NB4 (cell line): ENCODE measurements at regions not wholly inside any gene's neighbourhood (a gene's known extent, or its start where the extent isn't known, plus 50 kb on each side); places are given as distances from the start of the nearest gene placed in this dataset.

Source experiments
- POLR2A ChIP-seq: IDR thresholded peaks from 2 replicates; pipeline ENCODE4 v1.6.1; 2011; ENCODE audit warnings: mild to moderate bottlenecking; ENCODE audit not compliant: insufficient read length; ENCODE audit errors: extremely low read depth
- TF ChIP-seq, protein P1 (sequence below): IDR thresholded peaks from one replicate; pipeline ENCODE4 v1.5.1; 2012; ENCODE audit warnings: low read depth, low read length

DNA sequence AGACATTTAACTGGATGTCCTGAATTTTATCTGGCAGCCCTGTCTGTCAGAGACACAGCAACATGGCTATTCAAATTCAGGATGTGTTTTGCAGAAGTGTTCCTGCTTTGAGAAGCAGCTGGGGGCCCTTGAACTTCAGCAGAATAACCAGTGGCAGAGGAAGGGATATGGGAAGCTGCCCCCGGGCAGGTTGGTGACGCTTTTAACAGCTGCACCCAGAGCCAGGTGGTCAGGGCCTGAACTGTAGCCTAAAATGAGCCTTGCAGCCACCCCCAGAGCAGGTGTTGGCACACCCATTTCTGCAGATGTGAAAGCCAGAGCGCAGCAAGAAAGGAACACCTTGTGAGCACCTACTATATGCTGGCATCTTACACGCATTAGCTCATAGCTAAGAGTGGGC is 128.7 kb upstream of the BOD1 start:
- TF ChIP-seq POLR2A: no peak
- TF ChIP-seq, protein P1, sequence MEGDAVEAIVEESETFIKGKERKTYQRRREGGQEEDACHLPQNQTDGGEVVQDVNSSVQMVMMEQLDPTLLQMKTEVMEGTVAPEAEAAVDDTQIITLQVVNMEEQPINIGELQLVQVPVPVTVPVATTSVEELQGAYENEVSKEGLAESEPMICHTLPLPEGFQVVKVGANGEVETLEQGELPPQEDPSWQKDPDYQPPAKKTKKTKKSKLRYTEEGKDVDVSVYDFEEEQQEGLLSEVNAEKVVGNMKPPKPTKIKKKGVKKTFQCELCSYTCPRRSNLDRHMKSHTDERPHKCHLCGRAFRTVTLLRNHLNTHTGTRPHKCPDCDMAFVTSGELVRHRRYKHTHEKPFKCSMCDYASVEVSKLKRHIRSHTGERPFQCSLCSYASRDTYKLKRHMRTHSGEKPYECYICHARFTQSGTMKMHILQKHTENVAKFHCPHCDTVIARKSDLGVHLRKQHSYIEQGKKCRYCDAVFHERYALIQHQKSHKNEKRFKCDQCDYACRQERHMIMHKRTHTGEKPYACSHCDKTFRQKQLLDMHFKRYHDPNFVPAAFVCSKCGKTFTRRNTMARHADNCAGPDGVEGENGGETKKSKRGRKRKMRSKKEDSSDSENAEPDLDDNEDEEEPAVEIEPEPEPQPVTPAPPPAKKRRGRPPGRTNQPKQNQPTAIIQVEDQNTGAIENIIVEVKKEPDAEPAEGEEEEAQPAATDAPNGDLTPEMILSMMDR: no peak
